Lung (tissue), 11 donors: ENCODE measurements at regions not wholly inside any gene's neighbourhood (a gene's known extent, or its start where the extent isn't known, plus 50 kb on each side); places are given as distances from the start of the nearest gene placed in this dataset.

Experiments
- ATAC-seq: fragments of 200-7000 bp; cut with Tn5 transposase; one replicate; pipeline ENCODE4 v1.9.1; 2020; ENCODE audit warnings: moderate number of reproducible peaks; ENCODE audit not compliant: insufficient read depth, low FRiP score
- DNase-seq, 3 donors: peaks; one replicate each; pipeline ENCODE4 v3.0.0-alpha.2; 2013 to 2017
- H3K27ac ChIP-seq, 2 donors: one replicate each; pipeline ENCODE4 v1.5.1; 2013; ENCODE audit warnings: mild to moderate bottlenecking in 2 of 2, moderate library complexity in 2 of 2, control low read depth in 1 of 2, inconsistent platforms in 1 of 2, low read depth in 1 of 2, low read length in 1 of 2
- H3K27me3 ChIP-seq, 3 donors: one replicate each; pipeline ENCODE4 v1.5.1; 2013; ENCODE audit warnings: low read length in 2 of 3; ENCODE audit not compliant: control insufficient read depth in 3 of 3, insufficient read depth in 3 of 3
- H3K36me3 ChIP-seq, 4 donors: one replicate each; pipeline ENCODE4 v1.5.1; 2013; ENCODE audit warnings: low read length in 4 of 4, mild to moderate bottlenecking in 1 of 4, moderate library complexity in 1 of 4; ENCODE audit not compliant: control insufficient read depth in 4 of 4, insufficient read depth in 4 of 4
- H3K4me1 ChIP-seq, 5 donors: one replicate each; pipeline ENCODE4 v1.5.1; 2013; ENCODE audit warnings: low read length in 5 of 5, mild to moderate bottlenecking in 2 of 5, moderate library complexity in 1 of 5; ENCODE audit not compliant: control insufficient read depth in 5 of 5, insufficient read depth in 5 of 5
- H3K4me3 ChIP-seq: one replicate; pipeline ENCODE4 v1.5.1; 2013; ENCODE audit warnings: mild to moderate bottlenecking, control low read depth, moderate library complexity
- H3K9ac ChIP-seq, 2 donors: one replicate each; pipeline ENCODE4 v1.5.1; 2013; ENCODE audit warnings: low read length in 2 of 2, control low read depth in 1 of 2; ENCODE audit not compliant: insufficient read depth in 1 of 2
- H3K9me3 ChIP-seq, 4 donors: one replicate each; pipeline ENCODE4 v1.5.1; 2013; ENCODE audit warnings: low read length in 3 of 4, mild to moderate bottlenecking in 1 of 4, moderate library complexity in 1 of 4; ENCODE audit not compliant: control insufficient read depth in 4 of 4, insufficient read depth in 3 of 4
- CTCF ChIP-seq: IDR thresholded peaks from 2 replicates; pipeline ENCODE4 v1.5.1; 2012; ENCODE audit warnings: mild to moderate bottlenecking; ENCODE audit errors: control extremely low read depth, extremely low read depth
- WGBS, 2 donors: extraction: QIAGEN DNeasy Blood & Tissue Kit; methylation state at CpG; one replicate each; pipeline ENCODE4 v1.1.7; 2013; 5-methylcytosine and 5-hydroxymethylcytosine counted together
- donor health status: control.
- donor health status: control.
- donor health status: Bipolar disorder and iron deficiency.
- donor health status: healthy.
- donor health status: DM: yes; HTN: yes; CAD: no.

- no peaks in the 10 kb centered on the region for H3K36me3 ChIP-seq
- peak in 2 of 3 donors; percentile 58 to 61 for DNase-seq
- peaks cover 0 to 13% (median 0%) of the 10 kb centered on the region in 5 donors for H3K4me1 ChIP-seq
- H3K9me3 ChIP-seq: no peaks in the 10 kb centered on the region
- no peak for ATAC-seq
- no peak overlapping the region for H3K4me3 ChIP-seq
- H3K27ac ChIP-seq: no peak overlapping the region
- 54 to 62% methylated on average over 9 of the region's 9 CpGs for WGBS, 2 donors
- no peak overlapping the region for H3K9ac ChIP-seq
- no peaks in the 10 kb centered on the region for H3K27me3 ChIP-seq
- TF ChIP-seq CTCF: no peak
These were observed 204.2 kb downstream of the FGF9 start for GRCh38 chr13:21875116-21875515.

GRCh38 chr13:21879263-21879914 is 208.5 kb downstream of the FGF9 start:
- Histone ChIP-seq H3K4me1 (peaks cover 0 to 13% (median 0%) of the 10 kb centered on the region in 5 donors), H3K9ac (no peak overlapping the region), H3K9me3 (no peaks in the 10 kb centered on the region), H3K27me3 (no peaks in the 10 kb centered on the region), H3K4me3 (no peak overlapping the region), H3K27ac (no peak overlapping the region), H3K36me3 (no peaks in the 10 kb centered on the region)
- 88 to 91% methylated on average over 8 of the region's 8 CpGs for WGBS, 2 donors
- ATAC-seq: no peak
- no peak for TF ChIP-seq CTCF
- DNase-seq: no peak

- Histone ChIP-seq H3K27me3 (no peaks in the 10 kb centered on the region), H3K4me3 (no peak overlapping the region), H3K36me3 (no peaks in the 10 kb centered on the region), H3K4me1 (peaks cover 0 to 8% (median 0%) of the 10 kb centered on the region in 5 donors), H3K9me3 (no peaks in the 10 kb centered on the region), H3K9ac (no peak overlapping the region), H3K27ac (no peak overlapping the region)
- DNase-seq (no peak), ATAC-seq (no peak)
- TF ChIP-seq CTCF: no peak
- 87 to 88% methylated on average over 9 of the region's 9 CpGs for WGBS, 2 donors
These were observed 211.9 kb downstream of the FGF9 start for GRCh38 chr13:21882766-21883165.

- Histone ChIP-seq H3K27me3 (no peaks in the 10 kb centered on the region), H3K4me1 (peaks cover 0 to 8% (median 0%) of the 10 kb centered on the region in 5 donors), H3K9me3 (no peaks in the 10 kb centered on the region), H3K9ac (no peak overlapping the region), H3K4me3 (no peak overlapping the region), H3K27ac (no peak overlapping the region), H3K36me3 (no peaks in the 10 kb centered on the region)
- ATAC-seq (no peak), DNase-seq (no peak)
- WGBS, 2 donors: 81 to 96% methylated on average over 1 of the region's 1 CpG
- TF ChIP-seq CTCF: no peak
These were observed 212.8 kb downstream of the FGF9 start for GRCh38 chr13:21883713-21884112.
